Naive thymus-derived CD4-positive, alpha-beta T cell (primary cell): ENCODE measurements at regions not wholly inside any gene's neighbourhood (a gene's known extent, or its start where the extent isn't known, plus 50 kb on each side); places are given as distances from the start of the nearest gene placed in this dataset.
"Not testable (repeated sequence)": the region's sequence is repeated elsewhere in the genome, so short reads cannot be mapped to it uniquely, and the experiment has no call there.

ENCODE experiments used
- ATAC-seq: fragments of 150-1000 bp; cut with Tn5 transposase; 2 replicates; pipeline ENCODE4 v1.10.0; 2021; ENCODE audit warnings: mild to moderate bottlenecking, moderate library complexity
- CTCF ChIA-PET: fragments of 350-600 bp; sonication (Branson Sonifier 250); formaldehyde crosslinking; loops from one replicate; lab custom pipeline; 2021; ENCODE audit warnings: antibody characterized with exemption; lab: Charles Lee
- POLR2A ChIA-PET: fragments of 350-600 bp; sonication (Branson Sonifier 250); formaldehyde crosslinking; loops from one replicate; lab custom pipeline; 2021; ENCODE audit warnings: antibody characterized with exemption, inconsistent platforms; lab: Charles Lee
- DNase-seq, 9 donors: peaks; one replicate each; pipeline versions ENCODE4 v3.0.0 to v3.0.0-alpha.2; 2020 to 2022; ENCODE audit warnings: mixed read lengths in 1 of 9
- H3K27ac ChIP-seq: one replicate; pipeline ENCODE4 v1.7.0; 2013; ENCODE audit warnings: mild to moderate bottlenecking, low read depth, low read length, moderate library complexity
- H3K27me3 ChIP-seq, 2 donors: one replicate each; pipeline ENCODE4 v1.7.0; 2013; ENCODE audit warnings: low read length in 2 of 2, mild to moderate bottlenecking in 2 of 2, moderate library complexity in 2 of 2; ENCODE audit not compliant: control insufficient read depth in 2 of 2, insufficient read depth in 2 of 2
- H3K36me3 ChIP-seq, 3 experiments: 1 replicate in 2 of 3; 2 replicates in 1 of 3; pipeline ENCODE4 v1.7.0; 2013; ENCODE audit warnings: low read length in 3 of 3, mild to moderate bottlenecking in 3 of 3, moderate library complexity in 1 of 3; ENCODE audit not compliant: insufficient read depth in 3 of 3, control insufficient read depth in 2 of 3
- H3K4me1 ChIP-seq, 2 donors: one replicate each; pipeline ENCODE4 v1.7.0; 2013; ENCODE audit warnings: low read length in 2 of 2, mild to moderate bottlenecking in 2 of 2, moderate library complexity in 1 of 2; ENCODE audit not compliant: control insufficient read depth in 2 of 2, insufficient read depth in 2 of 2
- H3K4me3 ChIP-seq: 2 replicates; pipeline ENCODE4 v1.7.0; 2013; ENCODE audit warnings: mild to moderate bottlenecking, low read length
- H3K9me3 ChIP-seq, 3 experiments: 1 replicate in 2 of 3; 2 replicates in 1 of 3; pipeline ENCODE4 v1.7.0; 2013; ENCODE audit warnings: low read length in 3 of 3; ENCODE audit not compliant: control insufficient read depth in 2 of 3
- H3K27ac Mint-ChIP-seq, 9 donors: one replicate each; pipeline ENCODE4 v1.8.0; 2020 to 2022; ENCODE audit warnings: mixed read lengths in 9 of 9, mild to moderate bottlenecking in 8 of 9, moderate library complexity in 5 of 9, inconsistent platforms in 2 of 9
- H3K27me3 Mint-ChIP-seq, 5 donors: one replicate each; pipeline ENCODE4 v1.8.0; 2021 to 2022; ENCODE audit warnings: mixed read lengths in 5 of 5, mild to moderate bottlenecking in 1 of 5
- H3K36me3 Mint-ChIP-seq, 5 donors: one replicate each; pipeline ENCODE4 v1.8.0; 2020 to 2022; ENCODE audit warnings: mixed read lengths in 5 of 5, mild to moderate bottlenecking in 3 of 5, inconsistent platforms in 1 of 5
- H3K4me1 Mint-ChIP-seq, 7 donors: one replicate each; pipeline ENCODE4 v1.8.0; 2020 to 2022; ENCODE audit warnings: mixed read lengths in 7 of 7, mild to moderate bottlenecking in 3 of 7, inconsistent platforms in 1 of 7
- H3K4me3 Mint-ChIP-seq, 10 donors: one replicate each; pipeline ENCODE4 v1.8.0; 2020 to 2022; ENCODE audit warnings: mild to moderate bottlenecking in 10 of 10, mixed read lengths in 10 of 10, moderate library complexity in 6 of 10, inconsistent platforms in 2 of 10
- H3K9me3 Mint-ChIP-seq, 11 donors: one replicate each; pipeline ENCODE4 v1.8.0; 2020 to 2022; ENCODE audit warnings: mixed read lengths in 11 of 11, mild to moderate bottlenecking in 4 of 11, inconsistent platforms in 1 of 11, moderate library complexity in 1 of 11
- intact Hi-C, 2 donors: fragments of 100-400 bp; cut with micrococcal nuclease; formaldehyde crosslinking; loops; one replicate each; pipeline ENCODE4 v1.15.1; 2023

- ATAC-seq, H3K27ac Mint-ChIP-seq, POLR2A ChIA-PET: not testable (repeated sequence)
Observed at GRCh38 chr6:60639185-60639584, 1646.8 kb downstream of the KHDRBS2 start.

More at GRCh38 chr6:60639185-60639584, 1646.8 kb downstream of the KHDRBS2 start:
- H3K27ac ChIP-seq, DNase-seq, H3K4me3 ChIP-seq, CTCF ChIA-PET, H3K36me3 Mint-ChIP-seq, intact Hi-C loops, H3K4me1 ChIP-seq, H3K4me1 Mint-ChIP-seq, H3K36me3 ChIP-seq, H3K9me3 ChIP-seq, H3K4me3 Mint-ChIP-seq, H3K27me3 ChIP-seq, H3K27me3 Mint-ChIP-seq: not testable (repeated sequence)
- peaks cover 3 to 38% (median 14%) of the 10 kb centered on the region in 11 donors for H3K9me3 Mint-ChIP-seq
